ENCODE measurements at regions not wholly inside any gene's neighbourhood (a gene's known extent, or its start where the extent isn't known, plus 50 kb on each side); places are given as distances from the start of the nearest gene placed in this dataset.

DNA sequence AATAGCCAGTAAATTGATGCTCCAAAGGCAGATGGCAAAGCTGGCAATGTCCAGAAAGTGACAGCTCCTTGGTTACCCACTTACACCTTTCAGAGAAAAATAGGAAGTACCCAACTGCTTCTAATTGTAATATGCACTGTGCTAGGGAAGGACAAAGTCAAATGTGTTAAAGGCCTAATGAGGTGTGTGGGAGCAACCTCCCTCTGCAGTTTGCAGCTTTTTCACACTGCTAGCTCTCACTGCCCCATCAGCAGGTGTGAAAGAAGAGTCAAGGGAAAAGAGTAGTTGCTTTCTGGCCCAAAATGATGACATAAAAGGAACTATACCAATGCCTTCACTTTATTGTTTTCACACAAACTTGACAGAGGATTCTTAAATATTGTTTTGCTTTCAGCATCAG, 284.1 kb upstream of the SETBP1 start:
- no peak for DNase-seq (ENCODE audit: low spot score)

GRCh38 chr18:44409071-44409470, 271.6 kb upstream of the SETBP1 start:
- no peak for DNase-seq (ENCODE audit: low spot score)
- TF ChIP-seq CTCF (IDR thresholded peaks at IDR 0.05; ENCODE audit: extremely low read depth, missing control alignments): no peak

More for the DNA sequence above, 284.1 kb upstream of the SETBP1 start:
- TF ChIP-seq CTCF (IDR thresholded peaks at IDR 0.05; ENCODE audit: extremely low read depth, missing control alignments): no peak

DNA sequence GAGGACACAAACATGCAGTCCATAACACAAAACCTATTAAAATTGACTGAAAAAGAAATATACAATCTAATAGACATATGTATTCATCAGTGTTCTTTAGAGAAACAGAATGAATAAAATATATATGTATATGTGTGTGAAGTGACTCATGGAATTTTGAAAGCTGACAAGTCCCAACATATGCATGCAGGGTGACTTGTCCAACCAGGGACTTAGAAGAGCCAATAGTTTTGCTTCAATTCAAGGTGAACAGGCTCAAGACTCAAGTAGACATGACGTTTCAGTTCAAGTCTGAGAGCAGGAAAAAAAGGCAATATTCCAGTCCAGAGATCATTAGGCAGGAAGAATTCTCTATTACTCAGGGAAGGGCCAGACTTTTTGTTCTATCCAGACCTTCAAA, 271.2 kb upstream of the SETBP1 start:
- no peak for TF ChIP-seq CTCF (IDR thresholded peaks at IDR 0.05; ENCODE audit: extremely low read depth, missing control alignments)
- no peak for DNase-seq (ENCODE audit: low spot score)

GRCh38 chr18:44410740-44411139, 269.9 kb upstream of the SETBP1 start:
- no peak for TF ChIP-seq CTCF (IDR thresholded peaks at IDR 0.05; ENCODE audit: extremely low read depth, missing control alignments)
- DNase-seq (ENCODE audit: low spot score): no peak

DNA sequence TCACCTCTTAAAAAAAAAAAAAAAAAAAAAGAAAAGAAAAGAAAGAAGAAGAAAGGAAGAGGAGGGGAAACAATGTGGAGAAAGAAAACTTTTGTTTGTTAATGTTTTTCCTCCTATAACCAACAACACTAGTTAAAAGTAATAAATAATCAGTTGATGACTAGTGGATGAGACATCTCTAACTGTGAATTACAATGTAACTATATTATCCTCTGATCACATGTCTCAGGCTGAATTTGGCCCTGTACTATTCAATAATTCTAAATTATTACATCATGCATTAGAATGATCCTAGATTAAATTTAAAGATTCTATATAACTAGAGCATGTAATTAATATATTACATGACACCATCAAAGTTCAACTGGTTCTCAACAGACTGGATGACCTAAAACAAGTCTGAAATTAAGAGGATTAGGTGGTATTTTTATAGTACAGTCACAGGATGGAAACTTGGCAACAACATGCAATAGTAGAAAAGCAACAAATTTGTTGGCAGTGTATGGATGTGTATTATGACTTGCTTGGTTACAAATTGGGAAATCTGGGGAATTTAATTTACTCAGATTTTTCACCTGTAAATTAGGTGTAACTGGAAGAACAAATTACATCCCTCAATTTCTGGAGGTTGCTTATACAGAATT, 269.3 kb upstream of the SETBP1 start:
- no peak for TF ChIP-seq CTCF (IDR thresholded peaks at IDR 0.05; ENCODE audit: extremely low read depth, missing control alignments)

GRCh38 chr18:44411976-44412375, 268.7 kb upstream of the SETBP1 start:
- no peak for DNase-seq (ENCODE audit: low spot score)

More for the DNA sequence above, 269.3 kb upstream of the SETBP1 start:
- no peak for DNase-seq (ENCODE audit: low spot score)

More at GRCh38 chr18:44411976-44412375, 268.7 kb upstream of the SETBP1 start:
- TF ChIP-seq CTCF (IDR thresholded peaks at IDR 0.05; ENCODE audit: extremely low read depth, missing control alignments): no peak
